GM12865 (cell line): ENCODE measurements at regions not wholly inside any gene's neighbourhood (a gene's known extent, or its start where the extent isn't known, plus 50 kb on each side); places are given as distances from the start of the nearest gene placed in this dataset.

Experiments used
- DNase-seq: peaks from one replicate; pipeline ENCODE4 v3.0.0; 2010; ENCODE audit warnings: low read depth
- H3K4me3 ChIP-seq: 2 replicates; pipeline ENCODE4 v1.5.1; 2011; ENCODE audit warnings: mild to moderate bottlenecking, low read depth, low read length, control low read depth
- CTCF ChIP-seq: IDR thresholded peaks from 2 replicates; pipeline ENCODE4 v1.5.1; 2011; ENCODE audit warnings: low read length, control low read depth, low read depth, inconsistent platforms; ENCODE audit not compliant: insufficient read depth; ENCODE audit errors: missing control alignments

GRCh38 chr17:77465358-77466041, 324.7 kb downstream of the SEC14L1 start:
- DNase-seq, result peak; percentile 94
- TF ChIP-seq CTCF, result no peak
- peak overlapping the region; percentile 6 for H3K4me3 ChIP-seq

- no peak for TF ChIP-seq CTCF
- no peak overlapping the region for H3K4me3 ChIP-seq
These were observed 325.4 kb downstream of the SEC14L1 start for GRCh38 chr17:77466140-77466539.

GRCh38 chr17:77466596-77467223, 325.9 kb downstream of the SEC14L1 start:
- no peak for DNase-seq
- H3K4me3 ChIP-seq, result no peak overlapping the region
- TF ChIP-seq CTCF, result no peak

More at GRCh38 chr17:77466140-77466539, 325.4 kb downstream of the SEC14L1 start:
- DNase-seq, result no peak

GRCh38 chr17:77467521-77467920, 326.8 kb downstream of the SEC14L1 start:
- no peak for DNase-seq
- H3K4me3 ChIP-seq, result no peak overlapping the region
- TF ChIP-seq CTCF, result no peak

- TF ChIP-seq CTCF, result no peak
- DNase-seq, result no peak
- no peak overlapping the region for H3K4me3 ChIP-seq
These were observed 328.1 kb downstream of the SEC14L1 start for GRCh38 chr17:77468897-77469296.

GRCh38 chr17:77470330-77470786, 329.6 kb downstream of the SEC14L1 start:
- no peak for TF ChIP-seq CTCF
- no peak overlapping the region for H3K4me3 ChIP-seq
- DNase-seq, result no peak
